OCI-LY1 (cell line): ENCODE measurements at regions not wholly inside any gene's neighbourhood (a gene's known extent, or its start where the extent isn't known, plus 50 kb on each side); places are given as distances from the start of the nearest gene placed in this dataset.

Source experiments
- CTCF ChIP-seq: fragments of 200-600 bp; sonication (generic), shearing (Covaris generic); IDR thresholded peaks from 2 replicates; pipeline ENCODE4 v1.5.1; 2017; ENCODE audit warnings: mild to moderate bottlenecking, antibody characterized with exemption, low read length, moderate library complexity, mixed read lengths
- EZH2 ChIP-seq: fragments of 200-600 bp; sonication (generic), shearing (Covaris generic); IDR thresholded peaks from 2 replicates; pipeline ENCODE4 v1.8.0; 2017; ENCODE audit warnings: borderline replicate concordance, mixed run types, mild to moderate bottlenecking, antibody characterized with exemption, low read length, moderate library complexity, mixed read lengths

- TF ChIP-seq EZH2 (no peak), CTCF (no peak)
Observed at GRCh38 chr14:54344445-54344844, 52.4 kb upstream of the CDKN3 start.
